Activated CD8-positive, alpha-beta memory T cell treated with anti-CD3 and anti-CD28 coated beads for 24 hours (primary cell): ENCODE measurements at regions not wholly inside any gene's neighbourhood (a gene's known extent, or its start where the extent isn't known, plus 50 kb on each side); places are given as distances from the start of the nearest gene placed in this dataset.
"Not testable (repeated sequence)": the region's sequence is repeated elsewhere in the genome, so short reads cannot be mapped to it uniquely, and the experiment has no call there.

ENCODE experiments used
- DNase-seq: peaks from one replicate; pipeline ENCODE4 v3.0.0-alpha.2; 2020

DNA sequence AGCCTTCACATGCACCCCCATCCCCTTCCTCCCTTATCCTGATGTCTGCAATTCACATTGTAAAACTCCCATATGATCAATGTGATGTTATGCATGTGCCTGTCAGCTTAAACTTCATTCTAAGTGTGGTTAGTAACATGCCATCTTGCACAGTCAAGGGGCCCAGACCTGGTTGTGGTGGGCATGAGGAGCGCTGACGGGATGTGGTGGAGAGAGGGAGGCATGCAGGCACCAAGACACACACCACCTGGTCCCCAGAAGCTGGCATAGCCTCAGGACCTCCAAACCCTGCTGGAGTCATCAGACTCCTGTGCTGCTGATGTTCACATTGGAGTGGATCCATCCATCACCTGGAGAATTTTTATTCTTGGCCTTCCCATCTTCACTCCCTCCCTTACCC, 90.5 kb upstream of the ABCC4 start:
- no peak for DNase-seq

DNA sequence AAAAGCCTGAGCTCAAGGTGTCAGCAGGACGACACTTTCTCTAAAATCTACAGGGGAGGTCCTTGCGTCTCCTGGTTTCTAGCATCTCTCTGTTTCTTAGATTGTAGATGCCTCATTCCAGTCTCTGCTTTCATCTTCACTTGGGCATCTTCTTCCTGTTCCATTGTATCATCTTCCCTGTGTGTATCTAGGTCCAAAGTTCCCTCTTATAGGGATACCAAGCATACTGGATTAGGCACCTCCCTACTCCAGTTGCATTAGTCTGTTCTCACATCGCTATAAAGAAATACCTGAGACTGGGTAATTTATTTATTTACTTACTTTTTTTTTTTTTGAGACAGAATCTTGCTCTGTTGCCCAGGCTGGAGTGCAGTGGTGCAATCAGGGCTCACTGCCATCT, 91.3 kb upstream of the ABCC4 start:
- DNase-seq, result no peak

DNA sequence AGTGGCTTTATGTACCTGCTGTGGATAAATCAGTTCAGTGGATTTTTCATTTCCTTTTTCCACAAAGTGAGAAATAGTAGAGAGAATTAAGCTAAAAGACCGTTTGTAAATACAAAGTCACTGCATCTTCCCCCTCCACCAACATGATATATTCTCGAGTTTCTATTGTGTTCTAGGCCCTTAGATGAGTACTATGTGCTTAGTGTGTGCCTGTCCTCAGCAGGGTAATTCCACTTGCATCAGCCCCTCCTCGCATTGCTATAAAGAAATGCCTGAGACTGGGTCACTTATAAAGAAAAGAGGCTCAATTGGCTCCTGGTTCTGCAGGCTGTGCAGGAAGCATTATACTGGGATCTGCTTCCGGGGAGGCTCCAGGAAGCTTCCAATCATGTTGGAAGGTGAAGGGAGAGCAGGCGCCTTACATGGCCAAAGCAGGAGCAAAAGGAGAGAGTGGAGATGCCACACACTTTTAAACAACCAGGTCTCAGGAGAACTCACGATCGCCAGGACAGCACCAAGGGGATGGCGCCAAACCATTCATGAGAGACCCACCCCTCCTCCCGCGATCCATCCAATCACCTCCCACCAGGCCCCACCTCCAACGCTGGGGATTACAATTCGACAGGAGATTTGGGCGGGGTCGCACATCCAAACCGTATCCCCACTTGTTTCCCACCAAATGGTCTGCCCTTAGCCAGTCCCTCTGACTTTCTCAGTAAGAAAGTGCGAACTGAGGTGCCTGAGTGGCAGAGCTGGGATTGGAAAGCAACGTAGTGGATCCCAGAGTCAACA, 102.3 kb upstream of the ABCC4 start:
- peak; percentile 64 for DNase-seq

DNA sequence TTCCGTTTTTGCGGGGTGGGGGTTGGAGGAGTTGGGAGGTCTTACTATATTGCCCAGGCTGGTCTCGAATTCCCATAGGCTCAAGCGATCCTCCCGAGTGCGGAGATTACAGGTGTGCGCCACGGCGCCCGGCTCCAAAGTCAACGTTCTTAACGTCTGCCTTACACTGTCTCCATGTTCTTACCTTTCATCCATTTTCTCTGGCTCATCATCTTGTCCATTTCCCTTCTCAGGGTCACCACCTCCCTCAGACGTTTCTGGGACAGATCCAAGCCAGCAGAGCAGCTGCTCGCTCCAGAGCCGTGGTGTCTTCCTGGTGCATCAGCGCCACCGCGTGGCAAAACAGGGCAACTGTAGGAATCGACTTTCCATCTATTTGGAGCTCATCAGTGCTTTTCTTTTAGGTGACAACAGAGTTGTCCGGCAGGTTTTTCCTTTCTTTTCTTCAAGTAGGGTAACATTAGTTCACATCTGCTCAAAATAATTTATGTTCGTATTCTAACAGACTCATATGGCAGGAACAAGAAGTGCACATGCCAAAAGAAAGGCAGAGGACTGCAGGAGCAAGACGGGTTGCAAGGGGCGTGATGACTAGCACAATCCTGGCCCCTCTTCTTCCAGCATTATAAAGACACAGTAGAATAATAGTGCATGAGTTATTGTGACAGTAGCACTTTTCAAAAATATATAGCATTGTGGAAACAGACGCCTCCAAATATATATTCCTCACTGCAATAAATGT, 103.1 kb upstream of the ABCC4 start:
- DNase-seq, result peak; percentile 90

DNA sequence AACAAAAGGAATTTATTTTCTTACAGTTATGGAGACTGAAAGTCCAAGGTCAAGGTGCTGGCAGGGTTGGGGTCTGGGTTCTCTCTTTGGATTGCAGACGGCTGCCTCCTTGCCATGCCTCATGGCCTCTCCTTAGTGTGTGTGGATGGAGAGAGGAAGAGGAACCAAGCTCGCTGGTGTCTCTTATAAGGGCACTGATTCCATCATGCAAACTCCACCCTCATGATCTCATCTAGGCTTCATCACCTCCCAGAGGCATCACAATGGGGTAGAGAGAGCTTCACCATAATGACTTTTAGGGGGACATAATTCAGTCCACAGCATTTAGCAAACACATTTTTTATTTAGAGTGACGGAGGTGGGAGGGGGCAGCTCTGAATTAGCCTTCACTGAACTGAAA, 104.9 kb upstream of the ABCC4 start:
- DNase-seq, result no peak

DNA sequence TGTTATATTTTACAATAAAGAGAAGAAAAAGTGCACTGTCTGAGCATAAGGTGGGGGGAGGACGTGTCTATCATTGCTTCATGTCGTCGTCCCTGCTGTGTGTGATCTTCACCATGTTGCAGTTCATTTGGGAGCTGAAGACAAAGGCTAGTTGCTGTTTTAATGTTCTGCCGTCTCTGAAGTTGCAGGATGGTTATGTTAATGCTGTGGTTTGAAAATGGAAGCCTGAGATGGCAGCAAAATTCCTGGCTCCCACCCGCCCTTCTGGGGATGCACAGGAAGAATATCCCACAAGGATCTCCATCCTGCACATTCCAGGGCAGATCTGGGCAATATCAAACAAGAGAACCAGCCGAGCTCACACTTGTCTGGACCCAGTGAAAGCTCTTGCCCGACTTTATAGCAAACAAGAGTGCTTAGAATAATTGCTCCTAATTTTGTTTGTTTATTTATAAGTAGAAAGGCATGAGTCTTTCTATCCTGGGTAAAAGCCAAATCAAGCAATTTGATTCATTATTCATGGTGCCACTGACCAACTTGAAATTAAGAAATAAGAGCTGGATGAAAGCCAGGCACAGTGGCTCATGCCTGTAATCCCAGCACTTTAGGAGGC, 110.3 kb upstream of the ABCC4 start:
- DNase-seq, result no peak

DNA sequence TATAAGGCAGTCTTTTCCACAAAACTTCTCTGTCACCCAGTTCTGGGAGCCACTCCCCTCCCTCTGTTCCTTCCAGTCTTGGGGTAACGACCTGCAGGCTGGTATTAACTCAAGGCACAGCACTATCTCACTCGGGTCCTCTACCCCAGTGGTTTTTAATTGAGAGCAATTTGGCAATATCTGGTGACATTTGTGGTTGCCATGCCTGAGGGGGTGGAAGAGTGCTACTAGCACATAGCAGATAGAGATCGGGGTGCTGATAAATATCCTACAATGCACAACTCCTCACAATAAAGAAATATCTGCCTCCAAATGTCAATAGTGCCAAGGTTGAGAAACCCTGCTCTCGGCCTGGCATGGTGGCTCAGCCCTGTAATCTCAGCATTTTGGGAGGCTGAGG, 117.7 kb upstream of the ABCC4 start:
- DNase-seq, result no peak

DNA sequence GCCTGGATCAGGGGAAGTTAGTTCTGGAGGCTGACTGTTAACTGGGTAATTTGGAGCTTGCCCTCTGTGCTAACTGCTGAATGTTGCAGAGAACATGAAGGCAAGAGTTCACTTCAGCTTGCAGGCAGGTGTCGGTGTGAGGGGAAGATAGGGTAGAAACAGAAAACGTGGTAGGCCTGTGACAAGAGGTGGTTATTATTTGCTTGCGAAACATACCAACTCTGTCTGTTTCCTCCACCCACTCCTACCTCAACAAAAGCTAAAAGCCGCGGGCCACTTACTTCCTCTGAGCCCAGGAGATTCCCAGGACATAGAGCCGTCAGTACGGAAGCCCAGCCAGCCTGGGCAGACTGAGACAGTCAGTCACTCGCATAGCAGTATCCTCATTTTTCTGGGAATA, 119.2 kb upstream of the ABCC4 start:
- no peak for DNase-seq

DNA sequence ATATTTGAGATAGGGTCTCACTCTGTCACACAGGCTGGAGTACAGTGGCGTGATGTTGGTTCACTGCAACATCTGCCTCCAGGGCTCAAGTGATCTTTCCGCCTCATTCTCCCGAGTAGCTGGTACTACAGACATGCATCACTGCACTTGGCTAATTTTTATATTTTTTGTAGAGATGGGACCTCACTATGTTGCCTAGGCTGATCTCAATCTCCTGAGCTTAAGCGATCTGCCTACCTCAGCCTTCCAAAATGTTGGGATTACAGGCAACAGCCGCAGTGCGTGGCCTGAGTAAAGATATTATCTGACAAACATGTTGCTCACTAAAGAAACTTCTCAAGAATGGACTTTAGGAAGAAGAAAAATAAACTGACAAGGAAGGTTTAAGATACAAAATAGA, 125.4 kb upstream of the ABCC4 start:
- peak; percentile 7 for DNase-seq

DNA sequence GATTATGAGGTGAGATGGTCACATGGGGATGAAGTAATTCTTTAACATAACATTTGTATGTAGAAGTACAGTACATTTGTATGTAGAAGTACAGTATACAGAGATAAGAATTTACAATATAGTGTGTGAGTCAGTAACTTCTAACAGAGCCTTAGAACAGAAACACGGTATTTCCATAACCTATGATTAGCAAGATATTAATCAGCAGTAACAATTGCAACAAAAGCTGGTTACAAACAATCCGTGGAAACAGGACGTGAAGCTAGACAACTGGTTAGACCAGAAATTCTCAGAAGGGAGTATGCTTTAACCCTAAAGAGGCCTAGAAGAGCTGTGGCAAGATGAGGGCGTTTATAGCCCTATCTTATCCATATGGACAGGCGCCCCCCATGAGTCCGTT, 122.0 kb upstream of the CLDN10 start:
- not testable (repeated sequence) for DNase-seq

DNA sequence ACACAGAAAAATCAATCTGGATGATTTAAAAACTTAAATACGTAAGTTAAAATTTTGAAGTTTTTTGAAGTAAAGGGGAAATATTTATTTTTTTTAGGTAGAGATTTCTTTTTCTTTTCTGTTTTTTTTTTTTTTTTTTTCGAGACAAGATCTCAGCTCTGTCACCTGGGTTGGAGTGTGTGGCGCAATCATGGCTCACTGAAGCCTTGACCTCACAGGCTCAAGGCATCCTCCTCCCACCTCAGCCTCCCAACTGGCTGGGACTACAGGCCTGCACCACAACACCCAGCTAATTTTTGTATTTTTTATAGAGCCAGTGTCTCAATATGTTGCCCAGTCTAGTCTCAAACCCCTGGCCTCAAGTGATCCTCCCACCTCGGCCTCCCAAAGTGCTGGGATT, 120.4 kb upstream of the CLDN10 start:
- no peak for DNase-seq

DNA sequence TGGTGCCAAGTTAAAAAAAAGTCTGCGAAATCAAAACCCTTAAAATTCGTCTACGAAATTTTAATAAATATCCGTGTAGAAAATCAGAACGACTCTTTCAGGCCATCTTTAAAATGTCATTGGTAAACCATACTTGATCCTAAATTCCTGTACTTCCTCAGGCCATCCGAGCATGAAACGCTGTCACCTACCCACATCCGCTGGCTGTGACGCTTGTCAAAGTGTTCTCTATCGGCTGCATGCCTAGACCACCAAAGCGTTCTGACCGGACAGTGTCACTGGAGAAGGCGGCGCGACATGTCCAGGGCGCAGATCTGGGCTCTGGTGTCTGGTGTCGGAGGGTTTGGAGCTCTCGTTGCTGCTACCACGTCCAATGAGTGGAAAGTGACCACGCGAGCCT, 119.0 kb upstream of the CLDN10 start:
- DNase-seq, result peak; percentile 21

DNA sequence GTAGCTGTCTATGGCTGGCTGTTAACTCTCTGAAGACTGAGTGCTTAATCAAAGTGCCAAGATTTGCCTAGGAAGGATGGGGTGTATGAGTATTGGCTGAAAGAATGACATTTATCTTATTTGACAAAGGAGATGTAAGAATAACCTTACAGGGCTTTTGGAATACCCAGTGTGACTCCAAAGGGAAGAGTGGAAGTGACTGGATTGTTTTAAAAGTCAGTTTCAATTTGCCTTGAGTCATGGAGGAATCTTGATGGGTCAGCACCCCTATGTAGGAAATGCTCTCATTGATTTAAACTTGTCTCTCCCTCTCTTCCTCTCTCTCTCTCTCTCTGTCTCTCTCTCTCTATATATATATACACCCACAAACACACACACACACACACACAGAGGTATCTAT, 118.4 kb upstream of the CLDN10 start:
- DNase-seq, result no peak

DNA sequence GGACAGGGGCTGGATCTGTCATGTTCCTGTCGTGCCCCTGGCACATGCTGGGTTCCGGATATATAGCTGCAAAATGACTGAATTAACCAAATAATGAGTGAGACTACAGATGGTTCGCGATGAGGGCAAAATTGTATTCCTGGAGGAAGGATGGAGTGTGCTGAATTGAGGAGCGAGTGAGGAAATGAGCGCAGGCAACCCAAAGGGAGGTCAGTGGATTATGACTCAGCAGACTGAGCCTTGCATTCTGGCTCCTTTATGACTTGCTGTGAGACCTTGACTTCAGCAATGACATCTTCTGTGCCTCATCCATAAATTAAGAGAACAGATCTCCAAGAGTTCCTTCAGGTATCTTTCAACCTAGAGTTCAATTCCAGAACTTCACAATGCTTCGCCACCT, 115.0 kb upstream of the CLDN10 start:
- no peak for DNase-seq

DNA sequence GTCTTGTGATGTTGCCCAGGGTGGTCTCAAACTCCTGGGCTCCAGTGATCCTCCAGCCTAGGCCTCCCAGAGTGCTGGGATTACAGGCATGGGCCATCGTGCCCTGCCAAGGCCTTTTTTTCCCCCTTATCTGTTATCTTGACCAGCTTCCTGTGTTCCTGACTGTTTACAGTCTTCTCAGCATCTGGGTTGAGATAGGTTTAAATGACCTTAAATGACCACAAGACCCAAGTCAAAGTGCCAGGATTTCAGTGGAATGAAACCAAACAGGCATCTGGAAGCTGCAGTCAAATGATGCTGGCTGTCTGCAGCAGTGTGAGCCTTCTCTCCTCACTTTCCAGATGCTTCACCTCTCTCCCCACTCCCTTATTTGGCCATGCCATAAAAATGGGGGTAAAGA, 114.2 kb upstream of the CLDN10 start:
- no peak for DNase-seq

DNA sequence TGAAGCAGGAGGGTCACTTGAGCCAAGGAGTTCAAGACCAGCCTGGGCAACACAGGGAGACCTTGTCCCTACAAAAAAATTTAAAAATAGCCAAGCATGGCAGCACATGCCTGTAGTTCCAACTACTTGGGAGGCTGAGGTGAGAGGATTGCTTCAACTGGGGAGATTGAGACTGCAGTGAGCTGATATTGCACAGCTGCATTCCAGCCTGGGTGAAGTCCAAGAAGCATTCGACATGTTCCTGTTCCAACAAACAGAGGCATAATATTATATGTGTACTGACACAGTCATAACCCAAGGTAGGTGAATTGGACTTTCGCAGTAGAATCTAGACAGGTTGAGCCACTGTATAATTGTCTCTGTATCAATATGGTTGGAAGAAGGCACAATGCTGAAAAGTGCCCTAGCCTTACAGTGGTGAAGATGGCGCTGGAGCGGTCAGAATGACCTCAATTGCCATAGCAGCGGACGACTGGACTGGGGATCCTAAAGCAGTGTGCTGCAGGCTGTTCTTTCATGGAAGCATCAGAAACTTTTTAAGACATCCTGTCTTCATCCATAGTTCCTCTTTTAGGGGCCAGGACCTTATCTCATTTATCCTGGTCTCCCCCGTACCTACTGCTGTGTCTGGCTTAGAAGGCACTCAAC, 112.0 kb upstream of the CLDN10 start:
- DNase-seq, result no peak

DNA sequence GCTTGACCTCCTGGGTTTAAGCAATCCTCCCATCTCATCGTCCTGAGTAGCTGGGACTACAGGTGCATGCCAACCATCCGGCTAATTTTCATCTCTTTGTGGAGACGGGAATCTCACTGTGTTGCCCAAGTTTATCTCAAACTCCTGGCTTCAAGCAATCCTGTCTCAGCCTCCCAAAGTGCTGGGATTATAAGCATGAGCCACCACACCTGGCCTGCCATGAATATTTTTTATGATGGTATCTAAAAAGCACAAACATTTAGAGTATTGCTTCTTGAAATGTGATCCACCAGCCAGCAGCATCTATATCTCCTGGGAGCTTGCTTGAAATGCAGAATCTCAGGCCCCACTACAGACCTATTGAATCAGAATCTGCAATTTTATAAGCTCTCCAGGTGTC, 111.2 kb upstream of the CLDN10 start:
- DNase-seq, result no peak

DNA sequence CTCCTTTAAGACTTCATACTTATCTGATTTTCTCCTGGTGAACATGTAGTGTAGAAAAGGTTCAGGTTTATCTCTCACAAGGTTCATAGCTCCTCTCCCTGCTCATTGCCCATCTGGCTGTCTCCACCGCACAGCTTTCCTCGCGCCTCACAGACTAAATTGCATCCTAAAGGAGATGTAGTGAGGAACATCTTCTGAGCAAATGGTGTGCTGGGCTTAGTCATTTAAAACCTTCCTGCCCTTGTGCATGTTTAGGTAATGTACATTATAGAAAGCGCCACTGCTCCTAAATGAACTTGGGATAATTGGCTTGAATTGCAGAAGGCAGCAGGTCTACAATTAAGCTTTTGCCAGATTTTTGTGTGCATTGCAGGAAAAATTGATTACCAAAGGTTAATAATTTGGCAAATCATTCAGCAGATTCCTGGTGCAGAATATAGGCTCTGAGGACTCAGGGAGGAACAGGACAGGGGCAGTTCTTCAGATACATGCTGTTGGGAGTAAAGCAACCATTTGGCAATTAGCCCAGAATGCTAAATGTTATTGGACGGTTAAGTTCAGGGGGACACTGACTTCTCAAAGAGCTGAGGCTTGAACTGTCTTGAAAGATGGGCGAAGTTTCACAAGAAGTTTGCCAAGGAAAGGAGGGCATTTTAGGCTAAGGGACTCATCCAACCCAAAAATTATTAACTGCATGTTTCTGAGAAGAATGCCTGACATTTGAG, 108.4 kb upstream of the CLDN10 start:
- DNase-seq, result no peak

DNA sequence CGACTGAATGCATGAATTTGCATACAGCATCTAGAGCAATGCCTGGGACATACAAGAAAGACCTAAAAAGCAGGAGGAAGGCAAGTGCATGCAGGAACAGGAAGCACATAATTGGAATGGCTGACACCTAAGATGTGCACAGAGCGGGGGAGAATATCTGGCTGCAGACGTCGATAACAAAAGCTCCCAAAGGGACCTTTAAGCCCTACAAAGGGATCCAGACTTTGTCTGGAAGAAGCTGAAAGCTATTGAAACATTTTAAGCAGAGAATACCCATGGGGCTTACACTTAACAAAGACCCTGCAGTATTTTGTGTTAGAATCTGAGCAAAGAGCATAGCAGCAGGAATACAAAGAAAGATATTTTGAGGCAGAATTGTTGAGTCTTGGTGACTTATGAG, 107.4 kb upstream of the CLDN10 start:
- DNase-seq, result no peak

DNA sequence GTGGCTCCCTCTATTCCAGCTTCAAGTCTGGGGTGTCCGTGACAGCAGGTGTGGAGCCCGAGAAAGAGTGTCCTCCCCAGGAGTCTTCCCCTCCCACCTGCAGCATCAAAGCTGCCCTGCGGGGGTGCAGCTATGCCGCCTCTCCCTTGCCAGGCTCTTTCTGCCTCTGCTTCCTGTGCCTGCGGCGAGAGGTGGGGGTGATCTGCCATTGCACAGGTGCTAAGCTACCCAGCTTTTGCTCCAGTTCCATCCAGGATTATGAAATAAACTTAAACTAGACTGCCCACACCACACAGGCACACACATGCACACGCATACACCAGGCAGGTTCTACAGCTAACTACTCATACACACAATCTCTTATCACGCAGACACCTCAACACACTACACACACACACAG, 104.7 kb upstream of the CLDN10 start:
- DNase-seq, result no peak

DNA sequence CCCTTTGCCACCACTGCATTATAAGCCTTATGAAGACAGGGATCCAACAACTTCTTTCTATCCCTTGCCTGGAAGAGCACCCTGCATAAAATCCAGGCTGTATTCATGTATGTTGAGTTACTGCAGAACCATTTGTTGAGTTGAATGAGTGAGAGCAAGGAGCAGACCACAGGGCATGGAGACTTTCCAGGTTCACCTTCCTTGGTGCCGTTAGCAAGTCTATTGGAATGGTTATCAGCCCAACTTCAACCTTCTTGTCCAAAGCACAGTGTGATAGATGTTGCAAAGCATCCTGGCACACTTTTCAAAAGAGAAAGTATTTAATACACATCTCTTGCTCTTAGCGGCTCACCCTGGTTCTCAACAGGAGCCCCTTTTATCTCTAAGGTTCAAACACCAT, 100.9 kb upstream of the CLDN10 start:
- DNase-seq, result no peak

DNA sequence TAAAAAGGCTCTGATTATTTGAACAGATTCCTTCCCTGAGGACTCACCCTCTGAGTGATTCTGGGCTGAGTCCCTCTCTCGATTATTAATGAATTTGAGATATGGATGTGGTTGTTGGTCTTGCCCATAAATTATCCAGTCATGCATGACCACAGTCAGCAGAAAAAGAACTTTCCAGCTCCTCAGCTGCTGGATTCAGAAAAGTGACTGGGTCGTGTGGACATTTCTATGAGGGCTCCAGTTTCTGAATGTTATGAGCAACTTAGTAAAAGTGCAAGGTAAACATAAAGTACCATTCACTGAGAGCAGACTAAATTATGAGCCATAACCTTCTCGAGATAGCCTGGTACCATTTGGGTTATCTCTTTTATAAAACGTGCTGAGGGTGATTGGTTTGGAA, 100.1 kb upstream of the CLDN10 start:
- DNase-seq, result no peak

DNA sequence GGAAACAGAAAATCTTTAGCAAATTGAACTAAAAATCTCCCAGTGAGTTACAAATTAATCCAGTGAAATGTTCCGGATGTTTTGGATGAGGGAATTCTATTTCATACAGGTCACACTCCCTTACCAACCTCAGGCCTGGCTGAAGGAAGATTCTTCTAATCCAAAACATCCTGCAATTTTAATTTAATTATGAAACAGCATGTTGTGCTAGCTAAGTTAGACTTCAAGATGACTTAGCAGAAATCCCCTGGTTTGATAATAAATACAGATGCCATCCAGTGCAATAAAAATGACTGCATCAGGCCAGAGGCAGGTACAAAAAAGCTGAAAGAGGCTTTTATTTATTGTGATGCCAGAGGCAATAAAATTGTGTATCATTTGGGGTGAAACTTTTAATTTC, 96.7 kb upstream of the CLDN10 start:
- DNase-seq, result no peak
